Effector memory CD8-positive, alpha-beta T cell (primary cell): ENCODE measurements at regions not wholly inside any gene's neighbourhood (a gene's known extent, or its start where the extent isn't known, plus 50 kb on each side); places are given as distances from the start of the nearest gene placed in this dataset.

Experiments used
- ATAC-seq: fragments of 150-1000 bp; cut with Tn5 transposase; replicated peaks from 2 replicates; pipeline ENCODE4 v1.10.0; 2021; ENCODE audit warnings: mild to moderate bottlenecking, moderate library complexity
- DNase-seq, 3 experiments: peaks; one replicate each; pipeline ENCODE4 v3.0.0; 2021
- H3K27ac Mint-ChIP-seq, 2 donors: one replicate each; pipeline ENCODE4 v1.8.0; 2022; ENCODE audit warnings: mild to moderate bottlenecking in 2 of 2, mixed read lengths in 2 of 2, moderate library complexity in 2 of 2
- H3K27me3 Mint-ChIP-seq, 2 donors: one replicate each; pipeline ENCODE4 v1.8.0; 2022; ENCODE audit warnings: mixed read lengths in 2 of 2
- H3K36me3 Mint-ChIP-seq: one replicate; pipeline ENCODE4 v1.8.0; 2022; ENCODE audit warnings: mild to moderate bottlenecking, moderate library complexity, mixed read lengths; ENCODE audit not compliant: insufficient read depth
- H3K4me1 Mint-ChIP-seq, 2 donors: one replicate each; pipeline ENCODE4 v1.8.0; 2022; ENCODE audit warnings: low read depth in 2 of 2, mixed read lengths in 2 of 2
- H3K4me3 Mint-ChIP-seq, 2 donors: one replicate each; pipeline ENCODE4 v1.8.0; 2022; ENCODE audit warnings: mild to moderate bottlenecking in 2 of 2, mixed read lengths in 2 of 2, moderate library complexity in 2 of 2
- H3K9me3 Mint-ChIP-seq, 2 donors: one replicate each; pipeline ENCODE4 v1.8.0; 2022; ENCODE audit warnings: mixed read lengths in 2 of 2

- no peak overlapping the region for H3K27ac Mint-ChIP-seq
- ATAC-seq, result no peak
- H3K27me3 Mint-ChIP-seq, result peaks cover 47 to 75% of the 10 kb centered on the region in 2 donors
- DNase-seq, result no peak
- peaks cover 1 to 6% of the 10 kb centered on the region in 2 donors for H3K4me1 Mint-ChIP-seq
- no peaks in the 10 kb centered on the region for H3K9me3 Mint-ChIP-seq
- no peak overlapping the region for H3K4me3 Mint-ChIP-seq
- no peaks in the 10 kb centered on the region for H3K36me3 Mint-ChIP-seq
Observed at GRCh38 chr16:86828653-86829052, 250.3 kb downstream of the FOXL1 start.

- Mint-ChIP-seq H3K4me3 (no peak overlapping the region), H3K27me3 (peaks cover 39 to 69% of the 10 kb centered on the region in 2 donors), H3K4me1 (peaks cover 1 to 6% of the 10 kb centered on the region in 2 donors), H3K27ac (no peak overlapping the region), H3K9me3 (no peaks in the 10 kb centered on the region), H3K36me3 (no peaks in the 10 kb centered on the region)
- ATAC-seq (no peak), DNase-seq (no peak)
Observed at GRCh38 chr16:86831366-86831765, 253.0 kb downstream of the FOXL1 start.

GRCh38 chr16:86833136-86833535, 254.8 kb downstream of the FOXL1 start:
- DNase-seq (no peak), ATAC-seq (no peak)
- H3K36me3 Mint-ChIP-seq, result no peaks in the 10 kb centered on the region
- no peak overlapping the region for H3K4me3 Mint-ChIP-seq
- no peaks in the 10 kb centered on the region for H3K9me3 Mint-ChIP-seq
- H3K27ac Mint-ChIP-seq, result no peak overlapping the region
- H3K4me1 Mint-ChIP-seq, result peaks cover 1 to 6% of the 10 kb centered on the region in 2 donors
- H3K27me3 Mint-ChIP-seq, result peaks cover 22 to 51% of the 10 kb centered on the region in 2 donors

- DNase-seq (no peak), ATAC-seq (no peak)
- Mint-ChIP-seq H3K4me3 (no peak overlapping the region), H3K9me3 (no peaks in the 10 kb centered on the region), H3K4me1 (peaks cover 1 to 6% of the 10 kb centered on the region in 2 donors), H3K27me3 (peaks cover 9 to 37% of the 10 kb centered on the region in 2 donors), H3K36me3 (no peaks in the 10 kb centered on the region), H3K27ac (no peak overlapping the region)
Observed at GRCh38 chr16:86834451-86835035, 256.2 kb downstream of the FOXL1 start.

- Mint-ChIP-seq H3K27ac (no peak overlapping the region), H3K27me3 (peaks cover 6 to 23% of the 10 kb centered on the region in 2 donors), H3K36me3 (no peaks in the 10 kb centered on the region), H3K4me1 (peaks cover 1 to 6% of the 10 kb centered on the region in 2 donors), H3K4me3 (no peak overlapping the region), H3K9me3 (no peaks in the 10 kb centered on the region)
- ATAC-seq (no peak), DNase-seq (no peak)
Observed at GRCh38 chr16:86835982-86836381, 257.6 kb downstream of the FOXL1 start.

- H3K9me3 Mint-ChIP-seq, result no peaks in the 10 kb centered on the region
- peaks cover 1 to 6% of the 10 kb centered on the region in 2 donors for H3K4me1 Mint-ChIP-seq
- ATAC-seq, result no peak
- H3K4me3 Mint-ChIP-seq, result no peak overlapping the region
- no peak for DNase-seq
- H3K36me3 Mint-ChIP-seq, result no peaks in the 10 kb centered on the region
- no peak overlapping the region for H3K27ac Mint-ChIP-seq
- H3K27me3 Mint-ChIP-seq, result peaks cover 6 to 23% of the 10 kb centered on the region in 2 donors
Observed at GRCh38 chr16:86836503-86837129, 258.3 kb downstream of the FOXL1 start.

GRCh38 chr16:86843812-86844211, 265.5 kb downstream of the FOXL1 start:
- Mint-ChIP-seq H3K27me3 (peaks cover 0 to under 1% of the 10 kb centered on the region in 2 donors), H3K4me1 (no peaks in the 10 kb centered on the region), H3K9me3 (peaks cover 0 to 4% of the 10 kb centered on the region in 2 donors), H3K27ac (no peak overlapping the region), H3K36me3 (no peaks in the 10 kb centered on the region), H3K4me3 (no peak overlapping the region)
- DNase-seq, result no peak
- ATAC-seq, result no peak

- H3K27ac Mint-ChIP-seq, result no peak overlapping the region
- peaks cover 0 to 4% of the 10 kb centered on the region in 2 donors for H3K9me3 Mint-ChIP-seq
- H3K27me3 Mint-ChIP-seq, result peaks cover 0 to 6% of the 10 kb centered on the region in 2 donors
- no peaks in the 10 kb centered on the region for H3K36me3 Mint-ChIP-seq
- no peaks in the 10 kb centered on the region for H3K4me1 Mint-ChIP-seq
- ATAC-seq (no peak), DNase-seq (no peak)
- no peak overlapping the region for H3K4me3 Mint-ChIP-seq
Observed at GRCh38 chr16:86844695-86845094, 266.3 kb downstream of the FOXL1 start.

GRCh38 chr16:86846136-86846535, 267.8 kb downstream of the FOXL1 start:
- ATAC-seq, result no peak
- peaks cover 0 to 4% of the 10 kb centered on the region in 2 donors for H3K9me3 Mint-ChIP-seq
- peaks cover 0 to 6% of the 10 kb centered on the region in 2 donors for H3K27me3 Mint-ChIP-seq
- no peaks in the 10 kb centered on the region for H3K4me1 Mint-ChIP-seq
- no peaks in the 10 kb centered on the region for H3K36me3 Mint-ChIP-seq
- H3K4me3 Mint-ChIP-seq, result no peak overlapping the region
- no peak overlapping the region for H3K27ac Mint-ChIP-seq
- DNase-seq, result no peak

- peaks cover 0 to 7% of the 10 kb centered on the region in 2 donors for H3K27me3 Mint-ChIP-seq
- ATAC-seq (no peak), DNase-seq (no peak)
- H3K9me3 Mint-ChIP-seq, result peaks cover 0 to 2% of the 10 kb centered on the region in 2 donors
- H3K4me1 Mint-ChIP-seq, result no peaks in the 10 kb centered on the region
- H3K27ac Mint-ChIP-seq, result no peak overlapping the region
- no peaks in the 10 kb centered on the region for H3K36me3 Mint-ChIP-seq
- no peak overlapping the region for H3K4me3 Mint-ChIP-seq
Observed at GRCh38 chr16:86848821-86849220, 270.5 kb downstream of the FOXL1 start.

- Mint-ChIP-seq H3K9me3 (no peaks in the 10 kb centered on the region), H3K4me1 (no peaks in the 10 kb centered on the region), H3K27ac (no peak overlapping the region), H3K4me3 (no peak overlapping the region), H3K27me3 (peaks cover 0 to 12% of the 10 kb centered on the region in 2 donors), H3K36me3 (no peaks in the 10 kb centered on the region)
- DNase-seq (no peak), ATAC-seq (no peak)
Observed at GRCh38 chr16:86850670-86851069, 272.3 kb downstream of the FOXL1 start.

- no peak overlapping the region for H3K27ac Mint-ChIP-seq
- no peak overlapping the region for H3K4me3 Mint-ChIP-seq
- no peaks in the 10 kb centered on the region for H3K36me3 Mint-ChIP-seq
- ATAC-seq, result no peak
- H3K9me3 Mint-ChIP-seq, result no peaks in the 10 kb centered on the region
- H3K4me1 Mint-ChIP-seq, result no peaks in the 10 kb centered on the region
- H3K27me3 Mint-ChIP-seq, result peaks cover 0 to 12% of the 10 kb centered on the region in 2 donors
- no peak for DNase-seq
Observed at GRCh38 chr16:86852135-86852534, 273.8 kb downstream of the FOXL1 start.

- Mint-ChIP-seq H3K36me3 (no peaks in the 10 kb centered on the region), H3K4me1 (no peaks in the 10 kb centered on the region), H3K27me3 (peaks cover 0 to 9% of the 10 kb centered on the region in 2 donors), H3K27ac (no peak overlapping the region), H3K9me3 (no peaks in the 10 kb centered on the region), H3K4me3 (no peak overlapping the region)
- ATAC-seq (no peak), DNase-seq (no peak)
Observed at GRCh38 chr16:86854058-86854621, 275.8 kb downstream of the FOXL1 start.
